ENCODE measurements at regions not wholly inside any gene's neighbourhood (a gene's known extent, or its start where the extent isn't known, plus 50 kb on each side); places are given as distances from the start of the nearest gene placed in this dataset.
"Not testable (repeated sequence)": the region's sequence is repeated elsewhere in the genome, so short reads cannot be mapped to it uniquely, and the experiment has no call there.

DNA sequence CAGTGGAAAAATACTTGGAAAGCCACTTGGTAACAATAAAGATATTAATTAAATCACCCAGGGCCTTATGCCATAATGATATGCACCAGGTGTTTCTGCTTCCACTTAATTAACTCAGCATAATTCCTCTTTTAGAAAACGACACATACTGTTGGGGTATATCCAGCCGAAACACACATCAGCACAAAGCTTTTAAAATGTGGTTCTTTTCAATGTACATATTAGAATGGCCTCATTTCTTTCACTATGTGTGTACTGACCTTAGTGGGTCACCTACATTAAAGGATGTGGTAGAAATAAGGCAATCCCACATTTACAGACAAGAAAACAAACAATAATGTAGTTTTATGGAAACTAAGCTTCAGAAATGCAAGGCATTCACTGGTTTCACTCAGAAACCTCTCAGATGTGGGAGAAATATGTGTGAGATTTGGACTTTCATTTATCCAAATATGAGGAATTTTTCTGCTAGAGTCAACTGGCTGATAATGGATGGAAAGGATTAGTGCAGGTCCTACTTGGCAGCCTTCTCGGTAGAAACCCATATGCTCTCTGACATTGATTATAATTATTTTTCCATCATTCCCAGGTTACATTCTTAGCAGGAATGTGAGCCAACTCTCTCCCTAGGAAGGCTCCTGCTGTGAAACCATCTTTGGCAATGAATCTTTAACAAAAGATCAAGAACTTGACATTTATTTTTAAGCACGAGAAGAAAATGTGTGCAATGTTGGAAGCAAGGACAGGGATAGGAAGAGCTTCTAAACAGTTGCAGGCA, 66.7 kb upstream of the DHX40 start:
- Histone ChIP-seq H3K4me1 (no peaks in the 10 kb centered on the region), H3K27ac (no peak overlapping the region), H3K9me3 (ENCODE audit: control insufficient read depth, low read length) (no peaks in the 10 kb centered on the region), H2AFZ (no peak overlapping the region), H3K4me2 (ENCODE audit: low read length) (no peak overlapping the region), H3K4me3 (ENCODE audit: low read depth, low read length) (no peak overlapping the region), H3K27me3 (ENCODE audit: control insufficient read depth, insufficient read depth, low read length) (no peaks in the 10 kb centered on the region), H3K9ac (no peak overlapping the region), H3K36me3 (ENCODE audit: control insufficient read depth, insufficient read depth, low read length) (no peaks in the 10 kb centered on the region), H3K79me2 (no peaks in the 10 kb centered on the region)
- TF ChIP-seq, protein P1, sequence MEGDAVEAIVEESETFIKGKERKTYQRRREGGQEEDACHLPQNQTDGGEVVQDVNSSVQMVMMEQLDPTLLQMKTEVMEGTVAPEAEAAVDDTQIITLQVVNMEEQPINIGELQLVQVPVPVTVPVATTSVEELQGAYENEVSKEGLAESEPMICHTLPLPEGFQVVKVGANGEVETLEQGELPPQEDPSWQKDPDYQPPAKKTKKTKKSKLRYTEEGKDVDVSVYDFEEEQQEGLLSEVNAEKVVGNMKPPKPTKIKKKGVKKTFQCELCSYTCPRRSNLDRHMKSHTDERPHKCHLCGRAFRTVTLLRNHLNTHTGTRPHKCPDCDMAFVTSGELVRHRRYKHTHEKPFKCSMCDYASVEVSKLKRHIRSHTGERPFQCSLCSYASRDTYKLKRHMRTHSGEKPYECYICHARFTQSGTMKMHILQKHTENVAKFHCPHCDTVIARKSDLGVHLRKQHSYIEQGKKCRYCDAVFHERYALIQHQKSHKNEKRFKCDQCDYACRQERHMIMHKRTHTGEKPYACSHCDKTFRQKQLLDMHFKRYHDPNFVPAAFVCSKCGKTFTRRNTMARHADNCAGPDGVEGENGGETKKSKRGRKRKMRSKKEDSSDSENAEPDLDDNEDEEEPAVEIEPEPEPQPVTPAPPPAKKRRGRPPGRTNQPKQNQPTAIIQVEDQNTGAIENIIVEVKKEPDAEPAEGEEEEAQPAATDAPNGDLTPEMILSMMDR (IDR thresholded peaks at IDR 0.05), result no peak

DNA sequence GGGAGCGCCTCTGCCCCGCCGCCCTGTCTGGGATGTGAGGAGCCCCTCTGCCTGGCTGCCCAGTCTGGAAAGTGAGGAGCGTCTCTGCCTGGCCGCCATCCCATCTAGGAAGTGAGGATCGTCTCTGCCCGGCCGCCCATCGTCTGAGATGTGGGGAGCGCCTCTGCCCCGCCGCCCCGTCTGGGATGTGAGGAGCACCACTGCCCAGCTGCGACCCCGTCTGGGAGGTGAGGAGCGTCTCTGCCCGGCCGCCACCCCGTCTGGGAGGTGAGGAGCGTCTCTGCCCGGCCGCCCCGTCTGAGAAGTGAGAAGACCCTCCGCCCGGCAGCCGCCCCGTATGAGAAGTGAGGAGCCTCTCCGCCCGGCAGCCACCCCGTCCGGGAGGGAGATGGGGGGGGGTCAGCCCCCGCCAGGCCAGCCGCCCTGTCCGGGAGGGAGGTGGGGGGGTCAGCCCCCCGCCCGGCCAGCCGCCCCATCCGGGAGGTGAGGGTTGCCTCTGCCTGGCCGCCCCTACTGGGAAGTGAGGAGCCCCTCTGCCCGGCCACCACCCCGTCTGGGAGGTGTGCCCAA, 65.2 kb upstream of the DHX40 start:
- H3K4me1 ChIP-seq; H3K4me2 ChIP-seq (ENCODE audit: low read length); H3K27ac ChIP-seq; H3K9me3 ChIP-seq (ENCODE audit: control insufficient read depth, low read length); H2AFZ ChIP-seq; H3K27me3 ChIP-seq (ENCODE audit: control insufficient read depth, insufficient read depth, low read length); H3K4me3 ChIP-seq (ENCODE audit: low read depth, low read length); H3K9ac ChIP-seq; H3K79me2 ChIP-seq; H3K36me3 ChIP-seq (ENCODE audit: control insufficient read depth, insufficient read depth, low read length): not testable (repeated sequence)

DNA sequence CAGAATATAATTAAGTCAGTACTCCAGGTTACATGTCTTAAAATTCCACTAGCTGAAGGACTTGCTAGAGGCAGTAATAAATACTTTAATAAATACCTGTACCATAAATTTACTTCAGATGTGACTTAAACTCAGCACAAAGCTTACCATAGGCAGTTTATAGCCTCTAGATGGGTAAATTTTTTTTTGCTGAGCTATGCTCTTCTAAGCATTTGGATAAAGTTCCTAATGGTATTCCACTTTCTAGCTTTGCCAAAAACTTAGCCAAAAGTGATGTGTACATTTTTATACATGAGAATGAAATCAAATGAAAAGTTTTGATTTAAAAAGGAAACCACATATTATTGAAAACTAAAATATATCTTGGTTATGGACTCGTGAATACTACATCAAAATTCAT, 63.7 kb upstream of the DHX40 start:
- Histone ChIP-seq H3K4me3 (ENCODE audit: low read depth, low read length) (no peak overlapping the region), H3K4me2 (ENCODE audit: low read length) (no peak overlapping the region)
- TF ChIP-seq, protein P1 (IDR thresholded peaks at IDR 0.05), result no peak

DNA sequence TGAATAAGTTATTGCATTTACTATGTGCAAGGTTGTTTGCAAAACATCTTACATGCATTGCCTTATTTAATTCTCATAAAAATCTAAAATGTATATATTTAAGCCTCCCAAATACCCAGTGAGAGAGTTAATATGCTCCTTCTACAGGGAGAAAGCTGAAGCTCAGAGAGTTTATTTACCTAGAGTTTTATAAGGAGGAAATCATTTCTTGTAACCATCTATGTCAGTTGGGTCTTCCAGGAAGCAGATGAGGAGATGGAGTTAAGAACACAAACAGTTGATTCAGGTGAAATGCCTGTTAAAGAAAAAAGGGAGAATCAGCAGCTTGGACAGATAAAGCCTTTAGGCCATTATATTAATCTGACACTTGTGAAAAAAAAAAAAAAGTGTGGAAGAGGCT, 62.6 kb upstream of the DHX40 start:
- Histone ChIP-seq H3K27me3 (ENCODE audit: control insufficient read depth, insufficient read depth, low read length) (no peaks in the 10 kb centered on the region), H3K9me3 (ENCODE audit: control insufficient read depth, low read length) (no peaks in the 10 kb centered on the region), H3K4me1 (no peaks in the 10 kb centered on the region), H3K4me2 (ENCODE audit: low read length) (no peak overlapping the region), H3K79me2 (no peaks in the 10 kb centered on the region), H3K36me3 (ENCODE audit: control insufficient read depth, insufficient read depth, low read length) (no peaks in the 10 kb centered on the region), H2AFZ (no peak overlapping the region), H3K4me3 (ENCODE audit: low read depth, low read length) (no peak overlapping the region), H3K27ac (no peak overlapping the region), H3K9ac (no peak overlapping the region)
- TF ChIP-seq, protein P1 (IDR thresholded peaks at IDR 0.05), result no peak

More for the DNA sequence above, 63.7 kb upstream of the DHX40 start:
- H3K79me2 ChIP-seq, result no peaks in the 10 kb centered on the region
- no peaks in the 10 kb centered on the region for H3K9me3 ChIP-seq (ENCODE audit: control insufficient read depth, low read length)
- H3K27me3 ChIP-seq (ENCODE audit: control insufficient read depth, insufficient read depth, low read length), result no peaks in the 10 kb centered on the region
- H3K27ac ChIP-seq, result no peak overlapping the region
- no peaks in the 10 kb centered on the region for H3K36me3 ChIP-seq (ENCODE audit: control insufficient read depth, insufficient read depth, low read length)
- H3K4me1 ChIP-seq, result no peaks in the 10 kb centered on the region
- H2AFZ ChIP-seq, result no peak overlapping the region
- H3K9ac ChIP-seq, result no peak overlapping the region

DNA sequence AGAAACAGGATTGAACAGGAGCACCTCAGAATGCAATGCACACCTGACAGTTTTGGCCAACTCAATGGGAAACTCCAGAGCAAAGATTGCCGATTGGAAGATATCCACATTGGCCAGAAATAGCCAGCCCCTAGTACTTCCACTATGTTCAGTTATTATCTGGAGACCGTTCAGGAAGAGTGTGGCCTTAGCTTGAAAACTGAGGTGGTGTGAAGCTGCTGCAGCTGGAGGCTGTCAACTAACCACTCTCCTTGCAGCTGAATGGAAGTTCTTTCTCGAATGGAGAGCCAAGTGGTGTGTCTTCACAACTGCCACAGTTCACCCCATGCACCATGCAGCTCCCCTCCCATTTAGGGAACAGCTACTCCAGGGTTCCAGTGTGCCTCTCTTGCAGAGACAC, 61.9 kb upstream of the DHX40 start:
- H3K27me3 ChIP-seq (ENCODE audit: control insufficient read depth, insufficient read depth, low read length), result no peaks in the 10 kb centered on the region
- no peak overlapping the region for H3K9ac ChIP-seq
- no peak overlapping the region for H3K4me2 ChIP-seq (ENCODE audit: low read length)
- H3K4me3 ChIP-seq (ENCODE audit: low read depth, low read length), result no peak overlapping the region
- no peak overlapping the region for H3K27ac ChIP-seq
- H3K79me2 ChIP-seq, result no peaks in the 10 kb centered on the region
- H3K4me1 ChIP-seq, result no peaks in the 10 kb centered on the region
- no peaks in the 10 kb centered on the region for H3K9me3 ChIP-seq (ENCODE audit: control insufficient read depth, low read length)
- H3K36me3 ChIP-seq (ENCODE audit: control insufficient read depth, insufficient read depth, low read length), result no peaks in the 10 kb centered on the region
- H2AFZ ChIP-seq, result no peak overlapping the region
- TF ChIP-seq, protein P1 (IDR thresholded peaks at IDR 0.05), result no peak

All from parathyroid adenoma (tissue), 2 donors.